Nephron (organoid): ENCODE measurements at regions not wholly inside any gene's neighbourhood (a gene's known extent, or its start where the extent isn't known, plus 50 kb on each side); places are given as distances from the start of the nearest gene placed in this dataset.

Source experiments
- H3K27ac Mint-ChIP-seq, 3 experiments: 2 replicates each; pipeline ENCODE4 v1.8.0; 2020; ENCODE audit warnings: mixed read lengths in 3 of 3, mild to moderate bottlenecking in 2 of 3, moderate library complexity in 1 of 3
- H3K27me3 Mint-ChIP-seq: 2 replicates; pipeline ENCODE4 v1.8.0; 2021; ENCODE audit warnings: low read depth, mild to moderate bottlenecking, moderate library complexity, mixed read lengths
- H3K36me3 Mint-ChIP-seq: 2 replicates; pipeline ENCODE4 v1.8.0; 2020; ENCODE audit warnings: low read depth, mixed read lengths
- H3K4me1 Mint-ChIP-seq: 2 replicates; pipeline ENCODE4 v1.8.0; 2020; ENCODE audit warnings: mixed read lengths
- H3K4me3 Mint-ChIP-seq, 3 experiments: 2 replicates each; pipeline ENCODE4 v1.8.0; 2020; ENCODE audit warnings: mild to moderate bottlenecking in 3 of 3, mixed read lengths in 3 of 3, moderate library complexity in 2 of 3
- H3K9me3 Mint-ChIP-seq: 2 replicates; pipeline ENCODE4 v1.8.0; 2020; ENCODE audit warnings: mixed read lengths
- TF ChIP-seq, protein P1 (sequence below), 3 experiments: fragments of 200-600 bp; sonication (generic); IDR thresholded peaks; one replicate each; pipeline ENCODE4 v1.5.0; 2021; ENCODE audit warnings: antibody characterized with exemption in 3 of 3; ENCODE audit not compliant: unreplicated experiment in 3 of 3

DNA sequence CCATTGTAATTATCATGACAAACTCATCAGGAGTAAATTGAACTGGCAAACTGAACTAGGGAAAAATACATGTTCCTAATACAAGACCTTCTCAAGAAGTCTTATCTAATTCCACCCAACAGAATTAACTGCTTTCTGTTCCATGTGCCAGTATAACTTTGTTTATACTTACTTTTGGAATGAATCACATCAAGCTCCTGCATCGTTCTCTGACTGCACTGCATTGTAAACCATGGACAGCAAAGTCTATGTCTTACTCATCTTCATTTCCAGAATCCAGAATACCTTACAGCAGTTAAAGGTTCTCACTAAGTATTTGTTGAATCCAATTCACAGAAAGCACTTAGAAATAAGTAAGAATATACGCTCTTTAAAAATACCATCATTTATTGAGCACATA is 102.8 kb downstream of the PLK2 start:
- H3K4me3 Mint-ChIP-seq, result no peak overlapping the region
- TF ChIP-seq, protein P1, sequence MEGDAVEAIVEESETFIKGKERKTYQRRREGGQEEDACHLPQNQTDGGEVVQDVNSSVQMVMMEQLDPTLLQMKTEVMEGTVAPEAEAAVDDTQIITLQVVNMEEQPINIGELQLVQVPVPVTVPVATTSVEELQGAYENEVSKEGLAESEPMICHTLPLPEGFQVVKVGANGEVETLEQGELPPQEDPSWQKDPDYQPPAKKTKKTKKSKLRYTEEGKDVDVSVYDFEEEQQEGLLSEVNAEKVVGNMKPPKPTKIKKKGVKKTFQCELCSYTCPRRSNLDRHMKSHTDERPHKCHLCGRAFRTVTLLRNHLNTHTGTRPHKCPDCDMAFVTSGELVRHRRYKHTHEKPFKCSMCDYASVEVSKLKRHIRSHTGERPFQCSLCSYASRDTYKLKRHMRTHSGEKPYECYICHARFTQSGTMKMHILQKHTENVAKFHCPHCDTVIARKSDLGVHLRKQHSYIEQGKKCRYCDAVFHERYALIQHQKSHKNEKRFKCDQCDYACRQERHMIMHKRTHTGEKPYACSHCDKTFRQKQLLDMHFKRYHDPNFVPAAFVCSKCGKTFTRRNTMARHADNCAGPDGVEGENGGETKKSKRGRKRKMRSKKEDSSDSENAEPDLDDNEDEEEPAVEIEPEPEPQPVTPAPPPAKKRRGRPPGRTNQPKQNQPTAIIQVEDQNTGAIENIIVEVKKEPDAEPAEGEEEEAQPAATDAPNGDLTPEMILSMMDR (IDR thresholded peaks at IDR 0.05; ENCODE audit: unreplicated experiment in 3 of 3), result no peak
- H3K27me3 Mint-ChIP-seq, result peaks cover 3% of the 10 kb centered on the region
- no peak overlapping the region for H3K27ac Mint-ChIP-seq
- peaks cover 36% of the 10 kb centered on the region for H3K4me1 Mint-ChIP-seq
- no peaks in the 10 kb centered on the region for H3K36me3 Mint-ChIP-seq
- no peaks in the 10 kb centered on the region for H3K9me3 Mint-ChIP-seq

DNA sequence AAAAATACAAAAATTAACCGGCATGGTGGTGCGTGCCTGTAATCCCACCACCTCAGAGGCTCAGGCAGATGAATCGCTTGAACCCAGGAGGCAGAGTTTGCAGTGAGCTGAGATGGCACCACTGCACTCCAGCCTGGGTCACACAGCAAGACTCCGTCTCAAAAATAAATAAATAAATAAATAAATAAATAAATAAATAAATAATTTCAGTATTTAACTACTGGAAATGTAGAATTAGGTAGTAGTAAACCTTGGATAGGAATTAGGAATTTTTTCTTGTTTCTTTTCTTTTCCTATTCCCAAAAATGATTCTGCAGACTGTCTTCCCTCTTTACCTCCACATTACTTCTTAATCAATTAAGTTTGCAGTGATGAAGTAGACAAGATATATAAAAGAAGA is 103.2 kb downstream of the PLK2 start:
- TF ChIP-seq, protein P1 (IDR thresholded peaks at IDR 0.05; ENCODE audit: unreplicated experiment in 3 of 3), result no peak
- Mint-ChIP-seq H3K9me3 (no peaks in the 10 kb centered on the region), H3K27ac (no peak overlapping the region), H3K27me3 (peaks cover 3% of the 10 kb centered on the region), H3K4me1 (peaks cover 36% of the 10 kb centered on the region), H3K36me3 (no peaks in the 10 kb centered on the region), H3K4me3 (no peak overlapping the region)

DNA sequence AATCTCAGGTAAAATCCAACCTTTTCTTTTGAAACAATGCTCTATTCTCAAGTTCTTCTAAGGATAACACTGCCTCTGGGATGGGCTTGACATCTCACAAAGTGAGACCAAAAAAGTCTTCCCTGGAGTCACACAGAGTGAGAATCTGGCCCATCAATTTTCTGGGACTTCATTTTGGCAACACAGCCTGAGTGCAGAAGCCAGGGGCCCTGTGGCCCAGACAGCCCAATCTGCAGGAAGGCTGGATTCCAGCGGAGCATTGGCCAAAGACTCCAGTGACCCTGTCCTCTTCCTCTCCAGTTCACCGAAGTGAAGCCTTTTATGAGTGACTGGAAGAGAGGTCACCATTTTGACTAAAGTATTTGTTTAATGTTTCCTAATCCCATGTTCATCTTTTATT is 105.1 kb downstream of the PLK2 start:
- no peaks in the 10 kb centered on the region for H3K9me3 Mint-ChIP-seq
- H3K4me3 Mint-ChIP-seq, result no peak overlapping the region
- no peaks in the 10 kb centered on the region for H3K36me3 Mint-ChIP-seq
- no peak overlapping the region for H3K27ac Mint-ChIP-seq
- H3K27me3 Mint-ChIP-seq, result peaks cover 3% of the 10 kb centered on the region
- TF ChIP-seq, protein P1 (IDR thresholded peaks at IDR 0.05; ENCODE audit: unreplicated experiment in 3 of 3), result no peak
- H3K4me1 Mint-ChIP-seq, result peaks cover 36% of the 10 kb centered on the region

DNA sequence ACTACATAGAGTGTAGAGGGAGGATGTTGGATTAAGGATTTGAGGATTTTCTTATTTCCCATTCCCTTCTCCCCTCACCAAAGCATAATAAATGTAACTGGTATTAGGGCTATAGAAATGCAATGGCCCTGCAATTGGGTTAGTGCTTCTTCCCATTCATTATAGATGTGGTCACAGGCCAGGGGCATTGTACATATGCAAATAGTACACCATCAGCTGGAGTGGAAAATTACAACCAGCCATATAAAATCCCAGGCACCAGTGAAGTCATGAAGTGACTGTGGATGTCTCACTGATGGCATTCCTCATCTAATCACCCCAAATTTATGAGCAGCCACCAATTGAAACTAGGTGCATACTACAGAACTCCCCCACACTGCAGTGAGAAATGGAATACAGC is 105.9 kb downstream of the PLK2 start:
- Mint-ChIP-seq H3K4me3 (no peak overlapping the region), H3K27me3 (no peaks in the 10 kb centered on the region), H3K36me3 (no peaks in the 10 kb centered on the region), H3K9me3 (no peaks in the 10 kb centered on the region), H3K4me1 (peaks cover 29% of the 10 kb centered on the region), H3K27ac (peak overlapping the region in 1 of 3 experiments; percentile 2)
- TF ChIP-seq, protein P1 (IDR thresholded peaks at IDR 0.05; ENCODE audit: unreplicated experiment in 3 of 3), result no peak

DNA sequence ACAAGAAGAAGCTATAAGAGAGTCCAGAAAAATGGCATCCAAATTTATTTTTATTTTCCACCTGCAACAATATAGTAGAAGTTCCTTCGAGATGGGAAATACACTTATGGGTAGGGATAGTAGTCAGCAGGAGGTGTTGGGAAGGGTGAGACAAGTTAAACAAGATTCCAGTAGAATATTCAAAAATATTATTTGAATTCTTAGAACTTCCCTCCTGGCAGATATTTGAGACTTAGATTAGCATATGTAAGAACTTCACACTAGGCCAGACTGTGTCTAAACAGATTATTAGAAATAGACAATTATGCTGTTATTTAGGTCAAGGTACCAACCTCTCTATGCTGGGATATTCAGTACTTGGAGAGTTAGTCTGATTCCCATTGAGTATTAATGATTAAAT is 108.7 kb downstream of the PLK2 start:
- Mint-ChIP-seq H3K4me3 (no peak overlapping the region), H3K36me3 (no peaks in the 10 kb centered on the region), H3K4me1 (peaks cover 15% of the 10 kb centered on the region), H3K27me3 (no peaks in the 10 kb centered on the region), H3K9me3 (no peaks in the 10 kb centered on the region), H3K27ac (no peak overlapping the region)
- TF ChIP-seq, protein P1 (IDR thresholded peaks at IDR 0.05; ENCODE audit: unreplicated experiment in 3 of 3), result no peak

DNA sequence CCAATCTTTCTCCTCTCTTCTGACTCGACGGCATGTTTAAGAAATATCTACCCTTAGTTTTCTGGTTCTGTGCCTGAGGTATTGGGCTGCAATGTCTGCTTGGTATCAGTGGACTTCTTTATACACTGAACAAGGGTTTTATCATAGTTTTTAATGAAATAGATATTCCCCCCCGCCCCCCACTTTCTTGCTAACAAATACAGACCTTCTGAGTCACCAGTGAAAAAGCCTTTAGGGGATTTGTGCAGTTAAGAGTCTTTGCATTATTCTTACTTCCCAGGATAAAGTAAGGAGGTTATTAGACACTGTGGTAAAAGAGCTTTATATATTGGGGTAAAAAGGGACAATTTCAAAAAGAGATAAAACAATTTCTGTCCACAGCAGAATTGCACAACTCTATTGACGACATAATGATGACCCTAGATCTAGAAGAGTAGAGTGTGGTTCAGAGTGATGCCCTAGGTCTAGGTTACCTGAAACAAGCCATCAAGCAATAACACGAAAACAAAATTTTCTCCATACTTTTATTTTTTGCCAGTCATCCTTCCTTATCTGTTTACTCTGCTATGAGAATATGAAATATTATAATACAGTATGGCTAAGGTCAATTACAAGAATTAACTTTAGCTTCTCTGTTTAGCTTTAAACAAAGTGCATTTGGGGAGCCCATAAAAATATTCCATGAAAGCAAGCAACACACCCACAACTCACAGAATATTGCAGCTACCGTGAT is 110.7 kb downstream of the PLK2 start:
- Mint-ChIP-seq H3K27me3 (no peaks in the 10 kb centered on the region), H3K4me3 (no peak overlapping the region), H3K27ac (no peak overlapping the region), H3K4me1 (peaks cover 7% of the 10 kb centered on the region), H3K9me3 (no peaks in the 10 kb centered on the region), H3K36me3 (no peaks in the 10 kb centered on the region)
- TF ChIP-seq, protein P1 (IDR thresholded peaks at IDR 0.05; ENCODE audit: unreplicated experiment in 3 of 3), result no peak
